ENCODE measurements at regions not wholly inside any gene's neighbourhood (a gene's known extent, or its start where the extent isn't known, plus 50 kb on each side); places are given as distances from the start of the nearest gene placed in this dataset.

- H3K27me3 Mint-ChIP-seq, result no peaks in the 10 kb centered on the region
- no peak overlapping the region for H3K4me3 Mint-ChIP-seq
- DNase-seq, result no peak
- H3K36me3 Mint-ChIP-seq, result peaks cover 0 to 4% of the 10 kb centered on the region in 2 donors
- no peak for ATAC-seq (replicated peaks)
- no peak overlapping the region for H3K27ac Mint-ChIP-seq
- H3K9me3 Mint-ChIP-seq, result no peaks in the 10 kb centered on the region
- peaks cover 17 to 23% of the 10 kb centered on the region in 2 donors for H3K4me1 Mint-ChIP-seq
These were observed 128.7 kb downstream of the KLF12 start for GRCh38 chr13:74005320-74006157.

DNA sequence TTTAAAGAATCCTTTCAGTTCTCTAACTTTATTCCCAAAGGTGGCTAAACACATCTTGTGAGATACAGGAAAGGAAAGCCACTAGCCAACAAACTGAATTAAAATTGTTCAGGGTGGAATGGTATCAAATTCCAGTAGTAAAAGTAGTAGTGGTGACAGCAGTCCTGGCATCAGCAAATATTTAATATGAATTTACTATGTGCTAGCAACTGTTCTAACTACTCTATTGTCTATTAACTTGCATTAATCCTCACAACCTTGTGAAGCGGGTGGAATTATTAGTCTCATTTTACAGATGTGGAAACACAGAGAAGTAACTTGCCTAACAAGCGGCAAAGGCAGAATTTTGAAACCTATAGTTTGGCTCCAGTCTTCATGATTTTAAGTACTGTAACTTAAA, 130.1 kb downstream of the KLF12 start:
- Mint-ChIP-seq H3K4me1 (peaks cover 17 to 28% of the 10 kb centered on the region in 2 donors), H3K27ac (no peak overlapping the region), H3K4me3 (no peak overlapping the region), H3K27me3 (no peaks in the 10 kb centered on the region), H3K9me3 (no peaks in the 10 kb centered on the region), H3K36me3 (no peaks in the 10 kb centered on the region)
- DNase-seq (no peak), ATAC-seq (replicated peaks) (no peak)

GRCh38 chr13:74003374-74003773, 130.8 kb downstream of the KLF12 start:
- H3K27me3 Mint-ChIP-seq, result no peaks in the 10 kb centered on the region
- H3K27ac Mint-ChIP-seq, result no peak overlapping the region
- no peaks in the 10 kb centered on the region for H3K9me3 Mint-ChIP-seq
- ATAC-seq (replicated peaks) (no peak), DNase-seq (no peak)
- H3K4me3 Mint-ChIP-seq, result no peak overlapping the region
- H3K36me3 Mint-ChIP-seq, result no peaks in the 10 kb centered on the region
- peaks cover 21 to 36% of the 10 kb centered on the region in 2 donors for H3K4me1 Mint-ChIP-seq

GRCh38 chr13:74000876-74001275, 133.3 kb downstream of the KLF12 start:
- Mint-ChIP-seq H3K4me1 (peaks cover 19 to 39% of the 10 kb centered on the region in 2 donors), H3K4me3 (no peak overlapping the region), H3K27me3 (no peaks in the 10 kb centered on the region), H3K36me3 (no peaks in the 10 kb centered on the region), H3K9me3 (no peaks in the 10 kb centered on the region), H3K27ac (no peak overlapping the region)
- ATAC-seq (replicated peaks), result no peak
- DNase-seq, result no peak

DNA sequence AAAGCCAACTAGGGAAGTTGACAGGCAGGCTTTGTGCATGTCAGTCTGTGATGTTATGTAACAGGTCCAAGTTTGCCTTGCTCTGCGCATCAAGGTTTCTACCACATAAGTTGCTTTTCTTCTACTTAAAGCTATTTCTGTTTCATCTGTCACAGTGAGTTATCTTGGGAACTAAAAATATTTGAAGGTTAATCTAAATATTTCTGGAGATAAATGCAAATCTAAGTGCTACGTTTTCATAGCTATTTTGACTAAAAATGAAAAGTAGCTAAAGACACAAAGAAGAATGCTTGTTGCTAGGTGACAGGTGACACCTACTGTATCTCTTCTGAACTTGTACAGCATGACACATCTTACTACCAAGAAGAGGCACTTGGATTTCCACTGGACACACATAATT, 135.6 kb downstream of the KLF12 start:
- H3K4me3 Mint-ChIP-seq, result no peak overlapping the region
- H3K27ac Mint-ChIP-seq, result no peak overlapping the region
- H3K27me3 Mint-ChIP-seq, result no peaks in the 10 kb centered on the region
- ATAC-seq (replicated peaks) (peak; percentile 60 to 78), DNase-seq (no peak)
- H3K4me1 Mint-ChIP-seq, result peaks cover 24 to 51% of the 10 kb centered on the region in 2 donors
- H3K36me3 Mint-ChIP-seq, result peaks cover 0 to 9% of the 10 kb centered on the region in 2 donors
- no peaks in the 10 kb centered on the region for H3K9me3 Mint-ChIP-seq

GRCh38 chr13:73997964-73998363, 136.2 kb downstream of the KLF12 start:
- Mint-ChIP-seq H3K36me3 (peaks cover 0 to 10% of the 10 kb centered on the region in 2 donors), H3K4me3 (no peak overlapping the region), H3K27ac (no peak overlapping the region), H3K27me3 (no peaks in the 10 kb centered on the region), H3K9me3 (no peaks in the 10 kb centered on the region), H3K4me1 (peaks cover 22 to 52% of the 10 kb centered on the region in 2 donors)
- ATAC-seq (replicated peaks) (no peak), DNase-seq (no peak)

- peak overlapping the region; percentile 47 for H3K27ac Mint-ChIP-seq
- ATAC-seq (replicated peaks) (no peak), DNase-seq (no peak)
- no peaks in the 10 kb centered on the region for H3K9me3 Mint-ChIP-seq
- H3K4me3 Mint-ChIP-seq, result no peak overlapping the region
- peaks cover 25 to 60% of the 10 kb centered on the region in 2 donors for H3K4me1 Mint-ChIP-seq
- H3K27me3 Mint-ChIP-seq, result no peaks in the 10 kb centered on the region
- H3K36me3 Mint-ChIP-seq, result peaks cover 0 to 15% of the 10 kb centered on the region in 2 donors
These were observed 137.6 kb downstream of the KLF12 start for GRCh38 chr13:73996569-73996968.

- H3K4me1 Mint-ChIP-seq, result peaks cover 28 to 63% of the 10 kb centered on the region in 2 donors
- peaks cover 0 to 22% of the 10 kb centered on the region in 2 donors for H3K36me3 Mint-ChIP-seq
- no peaks in the 10 kb centered on the region for H3K27me3 Mint-ChIP-seq
These were observed 138.5 kb downstream of the KLF12 start for GRCh38 chr13:73995736-73996135.

GRCh38 chr13:73993661-73994060, 140.5 kb downstream of the KLF12 start:
- no peak for ATAC-seq (replicated peaks)
- no peaks in the 10 kb centered on the region for H3K27me3 Mint-ChIP-seq
- H3K27ac Mint-ChIP-seq, result no peak overlapping the region
- peaks cover 0 to 27% of the 10 kb centered on the region in 2 donors for H3K36me3 Mint-ChIP-seq
- peaks cover 27 to 53% of the 10 kb centered on the region in 2 donors for H3K4me1 Mint-ChIP-seq
- no peaks in the 10 kb centered on the region for H3K9me3 Mint-ChIP-seq
- no peak overlapping the region for H3K4me3 Mint-ChIP-seq
- no peak for DNase-seq

More at GRCh38 chr13:73995736-73996135, 138.5 kb downstream of the KLF12 start:
- H3K4me3 Mint-ChIP-seq, result no peak overlapping the region
- ATAC-seq (replicated peaks) (no peak), DNase-seq (no peak)
- no peak overlapping the region for H3K27ac Mint-ChIP-seq
- H3K9me3 Mint-ChIP-seq, result no peaks in the 10 kb centered on the region

- peaks cover 32 to 54% of the 10 kb centered on the region in 2 donors for H3K4me1 Mint-ChIP-seq
These were observed 142.3 kb downstream of the KLF12 start for GRCh38 chr13:73991884-73992283.

GRCh38 chr13:73991384-73991783, 142.8 kb downstream of the KLF12 start:
- no peaks in the 10 kb centered on the region for H3K9me3 Mint-ChIP-seq
- ATAC-seq (replicated peaks) (no peak), DNase-seq (no peak)
- H3K27ac Mint-ChIP-seq, result peak overlapping the region; percentile 20
- H3K36me3 Mint-ChIP-seq, result peaks cover 8 to 36% of the 10 kb centered on the region in 2 donors
- H3K4me1 Mint-ChIP-seq, result peaks cover 30 to 49% of the 10 kb centered on the region in 2 donors
- H3K27me3 Mint-ChIP-seq, result no peaks in the 10 kb centered on the region
- H3K4me3 Mint-ChIP-seq, result no peak overlapping the region

More at GRCh38 chr13:73991884-73992283, 142.3 kb downstream of the KLF12 start:
- Mint-ChIP-seq H3K36me3 (peaks cover 8 to 34% of the 10 kb centered on the region in 2 donors), H3K27me3 (no peaks in the 10 kb centered on the region), H3K9me3 (no peaks in the 10 kb centered on the region), H3K27ac (no peak overlapping the region), H3K4me3 (no peak overlapping the region)
- ATAC-seq (replicated peaks) (no peak), DNase-seq (no peak)

DNA sequence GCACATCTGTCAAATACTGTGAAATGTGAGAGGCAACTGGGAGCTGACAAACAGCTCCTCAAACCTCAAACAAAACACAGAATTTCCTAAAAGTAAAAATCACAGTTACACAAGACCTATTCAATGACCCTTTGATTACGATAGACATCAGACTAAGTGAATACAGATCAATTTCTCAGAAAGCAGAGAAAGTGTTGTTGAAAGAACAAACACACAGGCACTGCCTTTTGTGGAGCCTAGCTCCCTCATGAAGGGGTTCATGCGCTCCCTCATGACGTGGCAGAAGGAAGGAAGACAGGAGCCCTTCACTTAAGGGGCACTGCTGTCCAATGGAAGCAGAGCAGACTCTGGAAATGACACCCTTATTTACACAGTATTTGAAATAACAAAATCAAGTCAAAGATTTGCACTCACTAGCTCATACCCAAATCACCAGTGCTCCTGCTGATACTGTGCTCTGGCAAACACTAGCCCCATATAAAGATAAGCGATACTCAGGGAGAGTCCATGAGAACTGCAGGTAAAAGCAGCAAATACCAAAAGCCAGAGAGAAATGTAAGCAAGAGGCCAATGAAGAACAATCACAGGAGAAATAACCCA, 144.9 kb downstream of the KLF12 start:
- Mint-ChIP-seq H3K4me1 (peaks cover 32 to 38% of the 10 kb centered on the region in 2 donors), H3K36me3 (peaks cover 13 to 45% of the 10 kb centered on the region in 2 donors), H3K27ac (no peak overlapping the region), H3K9me3 (no peaks in the 10 kb centered on the region), H3K27me3 (no peaks in the 10 kb centered on the region), H3K4me3 (no peak overlapping the region)
- DNase-seq, result no peak
- ATAC-seq (replicated peaks), result no peak

DNA sequence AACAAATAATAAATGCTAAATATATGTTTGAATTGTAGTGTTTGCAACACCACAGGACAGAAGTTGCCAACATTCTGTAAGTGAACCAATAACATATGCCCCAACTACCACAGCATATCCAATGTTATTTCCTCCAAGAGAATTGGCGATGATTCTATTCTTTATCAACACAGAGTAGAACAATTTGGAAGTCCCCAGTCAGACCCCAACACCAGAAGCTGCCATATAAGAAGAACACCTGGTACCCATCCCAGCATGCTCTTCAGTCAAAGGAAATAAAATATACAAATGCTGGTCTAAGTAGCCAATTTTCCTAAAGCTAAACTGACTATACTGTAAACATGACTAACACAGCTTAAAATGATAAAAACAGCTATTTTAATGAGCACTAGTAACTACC, 145.7 kb downstream of the KLF12 start:
- ATAC-seq (replicated peaks), result no peak
- Mint-ChIP-seq H3K36me3 (peaks cover 13 to 42% of the 10 kb centered on the region in 2 donors), H3K4me1 (peaks cover 29 to 34% of the 10 kb centered on the region in 2 donors), H3K9me3 (no peaks in the 10 kb centered on the region), H3K27ac (no peak overlapping the region), H3K4me3 (no peak overlapping the region), H3K27me3 (no peaks in the 10 kb centered on the region)
- DNase-seq, result no peak

GRCh38 chr13:73987618-73988017, 146.6 kb downstream of the KLF12 start:
- Mint-ChIP-seq H3K4me3 (no peak overlapping the region), H3K27ac (peak overlapping the region; percentile 89)
- ATAC-seq (replicated peaks), result no peak

DNA sequence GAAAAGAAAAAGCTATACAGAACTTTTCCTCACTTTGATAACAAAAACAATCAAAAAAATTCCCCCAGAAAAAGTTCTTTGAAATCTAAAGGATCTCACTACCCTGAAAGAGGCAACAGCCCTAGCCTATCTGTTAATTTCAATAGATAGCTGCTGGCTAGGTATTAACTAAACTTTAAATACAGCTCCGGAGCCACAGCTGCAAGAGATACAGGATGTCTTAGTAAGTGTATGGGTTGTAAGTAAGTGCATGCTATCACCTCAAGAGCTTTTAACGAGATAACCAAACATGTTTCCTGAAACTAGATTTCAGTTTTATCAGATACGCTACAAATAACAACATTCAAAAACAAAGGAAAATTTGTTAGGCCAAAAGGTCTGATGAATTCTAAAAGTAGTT, 148.4 kb downstream of the KLF12 start:
- no peak for DNase-seq

More at GRCh38 chr13:73987618-73988017, 146.6 kb downstream of the KLF12 start:
- no peaks in the 10 kb centered on the region for H3K9me3 Mint-ChIP-seq
- H3K4me1 Mint-ChIP-seq, result peaks cover 29 to 34% of the 10 kb centered on the region in 2 donors
- peaks cover 13 to 42% of the 10 kb centered on the region in 2 donors for H3K36me3 Mint-ChIP-seq
- H3K27me3 Mint-ChIP-seq, result no peaks in the 10 kb centered on the region
- no peak for DNase-seq

More for the DNA sequence above, 148.4 kb downstream of the KLF12 start:
- no peak for ATAC-seq (replicated peaks)
- H3K4me1 Mint-ChIP-seq, result peaks cover 19 to 21% of the 10 kb centered on the region in 2 donors
- H3K36me3 Mint-ChIP-seq, result peaks cover 13 to 31% of the 10 kb centered on the region in 2 donors
- no peak overlapping the region for H3K27ac Mint-ChIP-seq
- H3K9me3 Mint-ChIP-seq, result no peaks in the 10 kb centered on the region
- H3K4me3 Mint-ChIP-seq, result no peak overlapping the region
- H3K27me3 Mint-ChIP-seq, result no peaks in the 10 kb centered on the region

All from stimulated activated naive B cell treated with anti-CD40 and anti-IgM and Interleukin-4, amounts not matched to agents 10 μg/mL and 1 μg/mL and 100 μg/mL, for 72 hours (primary cell).